GM23248 (cell line): ENCODE measurements at regions not wholly inside any gene's neighbourhood (a gene's known extent, or its start where the extent isn't known, plus 50 kb on each side); places are given as distances from the start of the nearest gene placed in this dataset. TPM values are rescaled to one million over a fixed set of nuclear protein-coding genes. Genes with fewer than 3 reads are reported as not detected.

Source experiments
- DNase-seq: peaks from one replicate; pipeline ENCODE4 v3.0.0-alpha.2; 2015
- H2AFZ ChIP-seq: fragments of 200-600 bp; sonication (generic); 2 replicates; pipeline ENCODE4 v1.6.1; 2016; ENCODE audit warnings: antibody characterized with exemption
- H3F3A ChIP-seq: fragments of 200-600 bp; sonication (generic); 2 replicates; pipeline ENCODE4 v1.6.1; 2016; ENCODE audit warnings: mild to moderate bottlenecking, antibody characterized with exemption, mixed run types; ENCODE audit not compliant: insufficient read depth
- H3K27ac ChIP-seq: fragments of 200-600 bp; sonication (generic); 2 replicates; pipeline ENCODE4 v1.5.1; 2016; ENCODE audit warnings: mild to moderate bottlenecking
- H3K27me3 ChIP-seq: fragments of 200-600 bp; sonication (generic); replicated peaks from 2 replicates; pipeline ENCODE4 v1.6.1; 2016; ENCODE audit warnings: mild to moderate bottlenecking; ENCODE audit not compliant: insufficient read depth
- H3K36me3 ChIP-seq: fragments of 200-600 bp; sonication (generic); 2 replicates; pipeline ENCODE4 v1.6.1; 2016; ENCODE audit warnings: low read depth, mild to moderate bottlenecking
- H3K4me1 ChIP-seq: fragments of 200-600 bp; sonication (generic); 2 replicates; pipeline ENCODE4 v1.6.1; 2016; ENCODE audit warnings: mild to moderate bottlenecking; ENCODE audit not compliant: insufficient read depth
- H3K4me2 ChIP-seq: fragments of 200-600 bp; sonication (generic); one replicate; pipeline ENCODE4 v1.6.1; 2016; ENCODE audit warnings: mild to moderate bottlenecking; ENCODE audit not compliant: unreplicated experiment
- H3K4me3 ChIP-seq: fragments of 200-600 bp; sonication (generic); 2 replicates; pipeline ENCODE4 v1.5.1; 2016; ENCODE audit warnings: mild to moderate bottlenecking
- H3K79me2 ChIP-seq: fragments of 200-600 bp; sonication (generic); 2 replicates; pipeline ENCODE4 v1.6.1; 2016; ENCODE audit warnings: mild to moderate bottlenecking; ENCODE audit not compliant: insufficient read depth
- H3K9ac ChIP-seq: fragments of 200-600 bp; sonication (generic); 2 replicates; pipeline ENCODE4 v1.6.1; 2016; ENCODE audit warnings: mild to moderate bottlenecking
- H3K9me2 ChIP-seq: fragments of 200-600 bp; sonication (generic); 2 replicates; pipeline ENCODE4 v1.6.1; 2016; ENCODE audit warnings: mixed run types, mild to moderate bottlenecking, moderate library complexity; ENCODE audit not compliant: insufficient read depth
- H3K9me3 ChIP-seq: fragments of 200-600 bp; sonication (generic); one replicate; pipeline ENCODE4 v1.6.1; 2017; ENCODE audit warnings: low read depth
- H4K20me1 ChIP-seq: fragments of 200-600 bp; sonication (generic); 2 replicates; pipeline ENCODE4 v1.6.0; 2016; ENCODE audit not compliant: insufficient read depth
- EZH2 ChIP-seq: fragments of 200-600 bp; sonication (generic); IDR thresholded peaks from 2 replicates; pipeline ENCODE4 v1.6.1; 2018; ENCODE audit warnings: antibody characterized with exemption, mild to moderate bottlenecking; ENCODE audit not compliant: insufficient read depth, poor library complexity, severe bottlenecking
- EZH2phosphoT487 ChIP-seq: fragments of 200-600 bp; sonication (generic); IDR thresholded peaks from 2 replicates; pipeline ENCODE4 v1.6.1; 2018; ENCODE audit warnings: antibody characterized with exemption, moderate library complexity, mild to moderate bottlenecking, low read depth; ENCODE audit not compliant: insufficient read depth
- WGBS, 2 experiments: methylation state at CpG; one replicate each; pipeline ENCODE4 v1.1.6; 2015 to 2017; ENCODE audit warnings: low lambda C conversion rate in 2 of 2, low coverage in 1 of 2; ENCODE audit errors: missing lambda C conversion rate in 2 of 2; 5-methylcytosine and 5-hydroxymethylcytosine counted together
- in situ Hi-C: fragments of 300-500 bp; cut with MboI; formaldehyde crosslinking; loops from 2 replicates; pipeline ENCODE4 v1.15.0; 2020
- small RNA-seq: library from RNA; depleted of rRNA; stranded (forward); fragments of <200 nt; gene quantifications from one replicate; pipeline ENCODE3, GENCODE V24; 2014; ENCODE audit warnings: low read depth, low replicate concordance

DNA sequence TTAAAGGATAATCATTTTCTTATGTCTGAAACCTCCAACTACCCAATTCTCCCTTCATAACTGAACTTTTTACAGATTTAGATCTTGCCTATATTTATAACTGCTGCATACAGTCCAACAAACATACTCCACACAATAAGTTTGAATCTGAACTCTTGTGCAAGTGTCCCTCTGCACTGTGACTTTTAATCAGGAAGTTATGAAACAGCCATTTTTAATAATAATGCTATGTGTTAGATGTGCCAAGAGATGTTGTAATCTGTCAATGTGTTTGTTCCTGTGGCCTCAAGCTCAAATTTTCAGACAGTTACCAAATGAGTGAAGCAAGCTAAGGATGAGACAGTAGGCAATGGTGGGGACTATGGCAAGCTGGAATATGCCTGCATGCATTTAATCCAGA, 57.6 kb upstream of the MTAP start:
- H3K79me2 ChIP-seq: no peaks in the 10 kb centered on the region
- peaks cover 61% of the 10 kb centered on the region for H3K4me1 ChIP-seq
- DNase-seq: peak; percentile 72
- H3K9me3 ChIP-seq: no peaks in the 10 kb centered on the region
- H3K4me3 ChIP-seq: no peak overlapping the region
- H3K27ac ChIP-seq: peak overlapping the region; percentile 59
- no peak overlapping the region for H3K4me2 ChIP-seq
- peaks cover 48% of the 10 kb centered on the region for H3F3A ChIP-seq
- H3K27me3 ChIP-seq: no peaks in the 10 kb centered on the region
- no peaks in the 10 kb centered on the region for H4K20me1 ChIP-seq
- H3K9ac ChIP-seq: no peak overlapping the region
- in situ Hi-C loops: no loop called here
- H2AFZ ChIP-seq: no peak overlapping the region
- H3K36me3 ChIP-seq: no peaks in the 10 kb centered on the region
- TF ChIP-seq EZH2phosphoT487 (no peak), EZH2 (no peak)
- H3K9me2 ChIP-seq: no peaks in the 10 kb centered on the region

DNA sequence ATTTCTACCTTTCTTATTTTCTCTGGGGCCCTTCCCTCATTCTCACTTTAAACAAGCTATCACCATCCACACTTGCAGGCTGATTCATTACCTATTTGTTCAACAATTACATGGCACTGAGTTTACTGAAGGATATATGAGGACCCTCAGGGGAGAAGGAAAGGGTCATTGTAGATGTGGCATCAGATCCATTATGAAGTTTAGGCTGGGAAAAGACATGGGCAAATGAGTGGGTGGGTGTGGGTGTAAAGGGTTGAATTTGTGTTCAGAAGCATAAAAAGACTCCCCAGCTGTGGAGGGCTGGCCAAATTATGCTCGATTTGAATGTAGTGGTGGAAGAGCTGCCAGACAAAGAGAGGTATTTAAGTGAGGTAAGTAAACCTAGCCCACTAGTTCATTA, 55.9 kb upstream of the MTAP start:
- Histone ChIP-seq H3K9me2 (no peaks in the 10 kb centered on the region), H2AFZ (peak overlapping the region; percentile 8; the same call in 1 of the 2 replicates), H3K36me3 (no peaks in the 10 kb centered on the region), H4K20me1 (no peaks in the 10 kb centered on the region), H3K4me1 (peaks cover 65% of the 10 kb centered on the region), H3K4me3 (no peak overlapping the region), H3K79me2 (no peaks in the 10 kb centered on the region), H3K9me3 (no peaks in the 10 kb centered on the region), H3K4me2 (peak overlapping the region; percentile 25), H3K27me3 (no peaks in the 10 kb centered on the region), H3K27ac (peak overlapping the region; percentile 71), H3F3A (peaks cover 48% of the 10 kb centered on the region), H3K9ac (peak overlapping the region; percentile 16; the same call in 1 of the 2 replicates)
- no peak for DNase-seq
- TF ChIP-seq EZH2phosphoT487: no peak
- in situ Hi-C loops: no loop called here
- 6 to 14% methylated on average over 1 of the region's 1 CpG for WGBS, 2 experiments

DNA sequence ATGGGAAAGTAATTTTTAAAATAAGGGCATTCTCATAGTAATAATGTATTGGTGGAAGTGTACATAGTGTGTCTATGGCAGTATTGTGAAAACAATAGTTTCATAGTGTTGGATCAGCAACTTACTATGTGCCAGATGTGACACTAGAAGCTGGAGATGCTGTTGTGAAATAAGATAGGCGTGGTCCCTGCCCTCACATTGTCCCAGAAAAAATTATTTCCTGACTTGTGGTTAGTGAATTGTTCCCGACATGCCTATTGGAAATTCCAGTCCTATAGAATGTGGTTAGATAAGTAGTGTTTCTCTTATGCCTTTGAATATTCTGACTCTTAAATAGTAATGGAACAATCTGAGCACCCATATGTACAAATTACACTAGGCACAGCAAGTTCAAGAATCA, 55.3 kb upstream of the MTAP start:
- peaks cover 45% of the 10 kb centered on the region for H3F3A ChIP-seq
- H3K27me3 ChIP-seq: no peaks in the 10 kb centered on the region
- H3K4me1 ChIP-seq: peaks cover 71% of the 10 kb centered on the region
- H3K27ac ChIP-seq: peak overlapping the region; percentile 71
- peak overlapping the region; percentile 16; the same call in 1 of the 2 replicates for H3K9ac ChIP-seq
- 26% methylated on average over 2 of the region's 2 CpGs for WGBS, 2 experiments
- no peak for TF ChIP-seq EZH2
- TF ChIP-seq EZH2phosphoT487: no peak
- H2AFZ ChIP-seq: peak overlapping the region; percentile 8; the same call in 1 of the 2 replicates
- H3K9me2 ChIP-seq: no peaks in the 10 kb centered on the region
- no peak overlapping the region for H3K4me3 ChIP-seq
- H3K36me3 ChIP-seq: no peaks in the 10 kb centered on the region
- H3K4me2 ChIP-seq: peak overlapping the region; percentile 50
- DNase-seq: peak; percentile 74
- H4K20me1 ChIP-seq: no peaks in the 10 kb centered on the region
- H3K9me3 ChIP-seq: no peaks in the 10 kb centered on the region
- no peaks in the 10 kb centered on the region for H3K79me2 ChIP-seq
- in situ Hi-C loops: no loop called here

DNA sequence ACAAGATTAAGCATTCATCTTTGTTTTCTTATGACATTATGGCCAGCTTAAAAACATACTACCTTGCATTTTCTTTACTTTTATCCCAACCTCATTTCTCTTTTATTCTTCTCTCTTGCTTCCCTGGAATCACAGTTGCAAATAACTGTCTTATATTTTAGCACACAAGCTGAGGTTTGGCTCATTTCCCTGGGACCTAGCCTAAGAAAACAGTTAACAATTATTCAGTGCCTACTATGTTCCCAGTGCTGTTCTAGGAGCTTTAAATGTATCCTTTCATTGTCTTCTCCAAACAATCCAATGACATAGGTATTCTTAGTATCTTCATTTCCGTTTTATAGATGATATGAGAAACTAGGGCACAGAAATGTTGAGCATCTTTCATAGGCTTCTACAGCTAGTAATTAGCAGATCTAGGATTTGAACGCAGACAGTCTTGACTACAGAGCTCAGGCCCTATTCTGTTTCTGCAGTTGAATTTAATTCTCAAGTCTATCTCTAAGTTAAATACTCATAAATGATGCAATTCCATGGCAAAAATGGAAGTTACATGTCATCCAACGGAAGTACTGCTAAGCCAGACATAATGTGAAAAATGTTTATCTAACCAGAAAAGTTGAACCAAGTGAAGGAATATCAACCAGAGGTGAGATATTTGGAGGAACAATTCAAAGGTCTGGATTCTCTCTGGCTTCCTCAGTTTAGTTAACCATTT, 52.3 kb upstream of the MTAP start:
- no peak overlapping the region for H3K27ac ChIP-seq
- H4K20me1 ChIP-seq: no peaks in the 10 kb centered on the region
- H3K79me2 ChIP-seq: no peaks in the 10 kb centered on the region
- no peaks in the 10 kb centered on the region for H3K9me3 ChIP-seq
- H3F3A ChIP-seq: peaks cover 16% of the 10 kb centered on the region
- no peaks in the 10 kb centered on the region for H3K9me2 ChIP-seq
- 0 out of 2 replicates have a peak overlapping the region, but pooled peaks have one; percentile 5 for H2AFZ ChIP-seq
- H3K4me2 ChIP-seq: no peak overlapping the region
- in situ Hi-C loops: no loop called here
- no peaks in the 10 kb centered on the region for H3K27me3 ChIP-seq
- H3K36me3 ChIP-seq: no peaks in the 10 kb centered on the region
- WGBS, 2 experiments: 62 to 66% methylated on average over 3 of the region's 3 CpGs
- H3K4me3 ChIP-seq: no peak overlapping the region
- peak; percentile 12 for DNase-seq
- TF ChIP-seq EZH2 (no peak), EZH2phosphoT487 (no peak)
- peaks cover 44% of the 10 kb centered on the region for H3K4me1 ChIP-seq
- no peak overlapping the region for H3K9ac ChIP-seq

DNA sequence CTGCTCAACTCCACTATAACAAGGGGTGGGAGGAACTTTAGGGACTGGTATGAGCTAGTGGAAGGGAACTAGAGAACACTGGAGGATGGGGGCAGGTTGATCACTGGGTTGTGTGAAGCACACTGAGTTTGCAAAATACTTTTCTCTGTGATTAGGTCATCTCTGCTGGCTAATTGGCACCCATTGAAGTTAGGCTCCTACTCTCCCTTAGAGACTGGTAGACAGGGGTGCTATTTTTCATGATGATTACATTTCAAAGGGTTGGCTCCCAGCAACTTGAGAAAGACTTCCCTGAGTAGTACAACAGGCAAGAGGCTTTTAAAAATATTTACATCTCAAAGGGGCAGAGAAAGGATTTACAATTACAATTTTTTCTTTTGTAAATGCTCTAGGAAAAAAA, 50.4 kb upstream of the MTAP start:
- no peaks in the 10 kb centered on the region for H4K20me1 ChIP-seq
- no peaks in the 10 kb centered on the region for H3K9me2 ChIP-seq
- peak; percentile 21 for DNase-seq
- in situ Hi-C loops: no loop called here
- H3K9ac ChIP-seq: no peak overlapping the region
- no peak overlapping the region for H3K4me3 ChIP-seq
- TF ChIP-seq EZH2: no peak
- no peak for TF ChIP-seq EZH2phosphoT487
- peaks cover 32% of the 10 kb centered on the region for H3K4me1 ChIP-seq
- H3K9me3 ChIP-seq: no peaks in the 10 kb centered on the region
- no peaks in the 10 kb centered on the region for H3K36me3 ChIP-seq
- H3K27ac ChIP-seq: no peak overlapping the region
- no peaks in the 10 kb centered on the region for H3K79me2 ChIP-seq
- H2AFZ ChIP-seq: no peak overlapping the region
- no peak overlapping the region for H3K4me2 ChIP-seq
- no peaks in the 10 kb centered on the region for H3F3A ChIP-seq
- no peaks in the 10 kb centered on the region for H3K27me3 ChIP-seq

Small RNA genes lying in the stretch of these regions (small RNA-seq; reads per million reads assigned to genes)
- gene RN7SL151P: not detected
